Esophagus muscularis mucosa (tissue), 4 donors: ENCODE measurements at regions not wholly inside any gene's neighbourhood (a gene's known extent, or its start where the extent isn't known, plus 50 kb on each side); places are given as distances from the start of the nearest gene placed in this dataset.

Experiments used
- EP300 ChIP-seq: sonication (generic); formaldehyde crosslinking; IDR thresholded peaks from one replicate; pipeline ENCODE4 v1.6.1; 2017; ENCODE audit warnings: antibody characterized with exemption
- POLR2A ChIP-seq: fragments of 450-650 bp; IDR thresholded peaks from one replicate; pipeline ENCODE4 v1.6.1; 2017; ENCODE audit warnings: antibody characterized with exemption, moderate library complexity, mild to moderate bottlenecking, low read depth
- POLR2AphosphoS5 ChIP-seq, 2 donors: sonication (generic); formaldehyde crosslinking; IDR thresholded peaks; one replicate each; pipeline ENCODE4 v1.6.1; 2017; ENCODE audit warnings: antibody characterized with exemption in 2 of 2
- TF ChIP-seq, protein P1 (sequence below), 3 experiments: fragments of 200-600 bp in 2 of 3; fragments of 450-650 bp in 1 of 3; sonication (generic) in 2 of 3; IDR thresholded peaks; one replicate each; pipeline ENCODE4 v1.5.1; 2017 to 2019; ENCODE audit warnings: antibody characterized with exemption in 3 of 3, mild to moderate bottlenecking in 2 of 3, moderate library complexity in 1 of 3

DNA sequence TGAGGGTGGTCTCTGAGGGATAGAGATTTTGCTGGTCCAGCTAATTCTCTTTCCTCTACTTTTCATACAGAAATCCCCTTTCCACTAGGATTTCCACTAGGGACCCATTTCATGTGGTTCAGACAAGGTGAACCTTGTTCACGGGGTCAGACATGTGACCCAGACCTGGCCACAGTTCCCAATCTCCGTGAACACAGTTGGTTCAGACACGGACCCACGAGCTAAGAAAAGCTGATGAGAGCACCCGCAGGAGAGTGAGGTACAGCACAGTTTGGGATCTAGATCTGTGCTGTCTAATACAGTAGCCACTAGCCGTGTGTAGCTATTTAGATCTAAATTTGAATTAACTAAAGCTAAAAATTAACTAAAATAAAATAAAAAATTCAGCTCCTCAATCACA lies 88.1 kb downstream of the AXIN2 start:
- TF ChIP-seq, protein P1, sequence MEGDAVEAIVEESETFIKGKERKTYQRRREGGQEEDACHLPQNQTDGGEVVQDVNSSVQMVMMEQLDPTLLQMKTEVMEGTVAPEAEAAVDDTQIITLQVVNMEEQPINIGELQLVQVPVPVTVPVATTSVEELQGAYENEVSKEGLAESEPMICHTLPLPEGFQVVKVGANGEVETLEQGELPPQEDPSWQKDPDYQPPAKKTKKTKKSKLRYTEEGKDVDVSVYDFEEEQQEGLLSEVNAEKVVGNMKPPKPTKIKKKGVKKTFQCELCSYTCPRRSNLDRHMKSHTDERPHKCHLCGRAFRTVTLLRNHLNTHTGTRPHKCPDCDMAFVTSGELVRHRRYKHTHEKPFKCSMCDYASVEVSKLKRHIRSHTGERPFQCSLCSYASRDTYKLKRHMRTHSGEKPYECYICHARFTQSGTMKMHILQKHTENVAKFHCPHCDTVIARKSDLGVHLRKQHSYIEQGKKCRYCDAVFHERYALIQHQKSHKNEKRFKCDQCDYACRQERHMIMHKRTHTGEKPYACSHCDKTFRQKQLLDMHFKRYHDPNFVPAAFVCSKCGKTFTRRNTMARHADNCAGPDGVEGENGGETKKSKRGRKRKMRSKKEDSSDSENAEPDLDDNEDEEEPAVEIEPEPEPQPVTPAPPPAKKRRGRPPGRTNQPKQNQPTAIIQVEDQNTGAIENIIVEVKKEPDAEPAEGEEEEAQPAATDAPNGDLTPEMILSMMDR (IDR thresholded peaks at IDR 0.05): no peak
- TF ChIP-seq POLR2A: no peak
- TF ChIP-seq EP300: no peak
- no peak for TF ChIP-seq POLR2AphosphoS5 (IDR thresholded peaks at IDR 0.05)
